PFSK-1 (cell line): ENCODE measurements at regions not wholly inside any gene's neighbourhood (a gene's known extent, or its start where the extent isn't known, plus 50 kb on each side); places are given as distances from the start of the nearest gene placed in this dataset.

Source experiments
- FOXP2 ChIP-seq: optimal IDR thresholded peaks from 2 replicates; pipeline ENCODE3; 2011; ENCODE audit warnings: borderline replicate concordance, control low read depth, inconsistent platforms; ENCODE audit not compliant: insufficient read depth; ENCODE audit errors: extremely low read length, extremely low read depth
- POLR2AphosphoS5 ChIP-seq: IDR thresholded peaks from 2 replicates; pipeline ENCODE4 v1.6.1; 2012; ENCODE audit warnings: low read depth, mild to moderate bottlenecking, control low read depth, low read length, moderate library complexity
- REST ChIP-seq, 2 experiments: IDR thresholded peaks; 2 replicates each; pipeline versions ENCODE4 v1.6.1 to v1.8.0; 2011 to 2012; ENCODE audit warnings: low read depth in 2 of 2, low read length in 2 of 2, control low read depth in 1 of 2, inconsistent platforms in 1 of 2, mild to moderate bottlenecking in 1 of 2, moderate library complexity in 1 of 2; ENCODE audit not compliant: insufficient read depth in 1 of 2
- SIN3A ChIP-seq: IDR thresholded peaks from 2 replicates; pipeline ENCODE4 v1.6.1; 2012; ENCODE audit warnings: mild to moderate bottlenecking, low read length, moderate library complexity, borderline replicate concordance; ENCODE audit not compliant: insufficient read depth
- TAF1 ChIP-seq: IDR thresholded peaks from 2 replicates; pipeline ENCODE4 v1.6.1; 2012; ENCODE audit warnings: low read length, control low read depth, borderline replicate concordance; ENCODE audit not compliant: insufficient read depth

DNA sequence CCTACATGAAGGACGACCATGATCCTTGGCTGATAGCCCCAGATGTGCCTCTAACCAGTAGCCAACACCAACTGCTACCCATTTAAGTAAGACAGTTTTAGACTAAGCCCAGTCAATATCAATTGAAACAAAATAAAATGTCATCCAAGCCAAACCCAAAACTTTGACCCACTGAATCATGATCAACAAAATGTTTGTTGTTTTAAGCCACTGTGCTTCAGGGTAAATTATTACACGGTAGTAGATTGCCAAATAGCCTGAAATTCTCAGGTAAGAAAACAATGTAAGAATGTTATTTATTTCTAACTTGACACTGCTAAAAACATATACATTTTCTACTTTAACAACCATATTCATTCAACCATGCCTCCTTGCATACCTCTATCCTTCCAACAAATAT is 105.5 kb upstream of the PAPPA start:
- no peak for TF ChIP-seq FOXP2
- no peak for TF ChIP-seq SIN3A
- TF ChIP-seq TAF1, result no peak
- no peak for TF ChIP-seq POLR2AphosphoS5
- no peak for TF ChIP-seq REST (IDR thresholded peaks at IDR 0.05; ENCODE audit: insufficient read depth in 1 of 2, low read depth in 2 of 2, low read length in 2 of 2)

DNA sequence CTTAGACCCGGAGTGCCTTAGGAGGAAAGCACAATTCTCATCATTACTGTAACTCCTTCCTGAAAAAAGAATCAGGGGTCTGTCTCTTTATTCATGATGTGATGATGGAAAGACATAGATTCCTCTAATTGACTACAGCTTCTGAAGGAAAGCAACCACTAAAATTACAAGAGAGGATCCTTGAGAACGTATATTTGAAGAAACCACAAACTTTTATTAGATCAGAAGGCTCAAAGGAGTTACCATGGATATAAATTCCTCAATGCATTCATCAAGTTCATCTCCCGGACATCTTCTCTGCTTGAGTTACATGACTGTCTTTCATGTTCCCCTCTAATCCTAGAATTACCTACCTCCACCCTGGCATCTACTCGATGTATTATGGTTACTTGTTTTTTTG is 104.1 kb upstream of the PAPPA start:
- TF ChIP-seq FOXP2, result no peak
- no peak for TF ChIP-seq REST (IDR thresholded peaks at IDR 0.05; ENCODE audit: insufficient read depth in 1 of 2, low read depth in 2 of 2, low read length in 2 of 2)
- TF ChIP-seq SIN3A, result no peak
- no peak for TF ChIP-seq TAF1
- no peak for TF ChIP-seq POLR2AphosphoS5

DNA sequence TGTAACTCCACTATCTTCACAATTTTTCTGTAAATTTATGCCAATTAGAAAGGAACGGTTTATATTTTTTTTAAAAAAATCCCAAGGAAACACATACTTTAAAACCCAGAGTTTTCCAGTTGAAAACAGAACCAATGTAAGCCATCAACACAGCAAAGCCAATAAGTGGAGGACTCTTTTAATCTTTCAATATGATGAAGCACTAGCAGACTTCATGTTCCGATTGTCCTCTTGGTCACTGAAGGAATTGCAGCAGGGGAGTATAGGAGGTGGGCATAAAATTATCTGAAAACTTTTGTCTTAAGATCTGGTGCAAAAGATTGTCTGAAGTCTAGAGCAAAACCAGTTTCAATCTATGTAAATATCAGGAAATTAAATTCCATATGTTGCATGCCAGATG is 102.1 kb upstream of the PAPPA start:
- TF ChIP-seq POLR2AphosphoS5 (no peak), REST (IDR thresholded peaks at IDR 0.05; ENCODE audit: insufficient read depth in 1 of 2, low read depth in 2 of 2, low read length in 2 of 2) (no peak), TAF1 (no peak), FOXP2 (no peak), SIN3A (no peak)

DNA sequence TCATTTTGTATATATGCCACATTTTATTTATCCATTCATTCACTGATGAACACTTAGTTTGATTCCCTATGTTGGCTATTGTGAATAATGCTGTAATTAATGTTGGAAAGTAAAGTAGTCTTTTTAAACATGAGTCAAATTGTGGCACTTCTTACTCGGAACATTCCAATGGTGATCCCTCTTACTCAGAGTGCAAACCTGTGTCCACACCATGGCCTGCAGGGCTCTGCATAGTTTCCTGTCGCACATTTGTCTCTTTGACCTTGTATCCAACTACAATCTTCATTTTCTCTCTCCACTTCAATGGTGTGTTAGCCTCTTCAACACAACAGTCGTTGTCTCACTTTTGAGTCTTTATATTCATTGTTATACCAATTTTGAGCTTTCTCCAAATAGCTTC is 98.1 kb upstream of the PAPPA start:
- TF ChIP-seq REST (IDR thresholded peaks at IDR 0.05; ENCODE audit: insufficient read depth in 1 of 2, low read depth in 2 of 2, low read length in 2 of 2), result no peak
- no peak for TF ChIP-seq FOXP2
- no peak for TF ChIP-seq TAF1
- no peak for TF ChIP-seq SIN3A
- no peak for TF ChIP-seq POLR2AphosphoS5

DNA sequence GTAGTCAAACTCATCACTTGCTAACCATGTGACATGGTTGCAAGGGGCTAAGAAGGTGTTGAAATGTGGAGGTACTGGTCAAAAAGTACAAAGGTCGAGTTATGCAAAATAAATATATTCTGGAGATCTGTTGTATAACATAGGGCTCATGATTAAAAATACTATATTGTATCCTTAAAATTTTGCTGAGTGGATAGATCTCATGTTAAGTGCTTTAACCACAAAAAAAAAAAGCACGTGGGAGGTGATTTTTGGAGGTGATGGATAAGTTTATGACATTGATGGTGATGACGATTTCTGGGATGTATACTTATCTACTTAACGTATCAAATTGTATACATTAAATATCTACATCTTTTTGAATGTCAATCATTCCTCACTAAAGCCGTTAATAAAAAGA is 96.2 kb upstream of the PAPPA start:
- no peak for TF ChIP-seq SIN3A
- no peak for TF ChIP-seq POLR2AphosphoS5
- TF ChIP-seq REST (IDR thresholded peaks at IDR 0.05; ENCODE audit: insufficient read depth in 1 of 2, low read depth in 2 of 2, low read length in 2 of 2), result no peak
